ENCODE measurements at regions not wholly inside any gene's neighbourhood (a gene's known extent, or its start where the extent isn't known, plus 50 kb on each side); places are given as distances from the start of the nearest gene placed in this dataset.

- DNase-seq: no peak
- Mint-ChIP-seq H3K4me3 (no peak overlapping the region), H3K27me3 (ENCODE audit: insufficient read depth) (peaks cover 41% of the 10 kb centered on the region), H3K4me1 (peaks cover 18% of the 10 kb centered on the region), H3K27ac (no peak overlapping the region), H3K36me3 (ENCODE audit: low read depth) (no peaks in the 10 kb centered on the region), H3K9me3 (no peaks in the 10 kb centered on the region)
- Histone ChIP-seq H3K36me3 (ENCODE audit: control insufficient read depth, insufficient read depth, low read length) (no peaks in the 10 kb centered on the region), H3K4me3 (ENCODE audit: low read length) (no peak overlapping the region), H3K9me3 (ENCODE audit: control insufficient read depth, low read length) (peaks cover 4% of the 10 kb centered on the region), H3K9ac (ENCODE audit: extremely low read depth, low read length, poor library complexity, severe bottlenecking) (no peak overlapping the region), H3K4me1 (ENCODE audit: control insufficient read depth, insufficient read depth, low read length) (no peaks in the 10 kb centered on the region), H3K27me3 (ENCODE audit: control insufficient read depth, insufficient read depth, low read length, poor library complexity, severe bottlenecking) (peaks cover 20% of the 10 kb centered on the region), H3K27ac (ENCODE audit: low read depth, low read length) (no peak overlapping the region)
- TF ChIP-seq, protein P1, sequence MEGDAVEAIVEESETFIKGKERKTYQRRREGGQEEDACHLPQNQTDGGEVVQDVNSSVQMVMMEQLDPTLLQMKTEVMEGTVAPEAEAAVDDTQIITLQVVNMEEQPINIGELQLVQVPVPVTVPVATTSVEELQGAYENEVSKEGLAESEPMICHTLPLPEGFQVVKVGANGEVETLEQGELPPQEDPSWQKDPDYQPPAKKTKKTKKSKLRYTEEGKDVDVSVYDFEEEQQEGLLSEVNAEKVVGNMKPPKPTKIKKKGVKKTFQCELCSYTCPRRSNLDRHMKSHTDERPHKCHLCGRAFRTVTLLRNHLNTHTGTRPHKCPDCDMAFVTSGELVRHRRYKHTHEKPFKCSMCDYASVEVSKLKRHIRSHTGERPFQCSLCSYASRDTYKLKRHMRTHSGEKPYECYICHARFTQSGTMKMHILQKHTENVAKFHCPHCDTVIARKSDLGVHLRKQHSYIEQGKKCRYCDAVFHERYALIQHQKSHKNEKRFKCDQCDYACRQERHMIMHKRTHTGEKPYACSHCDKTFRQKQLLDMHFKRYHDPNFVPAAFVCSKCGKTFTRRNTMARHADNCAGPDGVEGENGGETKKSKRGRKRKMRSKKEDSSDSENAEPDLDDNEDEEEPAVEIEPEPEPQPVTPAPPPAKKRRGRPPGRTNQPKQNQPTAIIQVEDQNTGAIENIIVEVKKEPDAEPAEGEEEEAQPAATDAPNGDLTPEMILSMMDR (conservative IDR thresholded peaks at IDR 0.05): no peak
- WGBS, 2 experiments (ENCODE audit: insufficient coverage in 1 of 2, insufficient read length in 1 of 2): 100% methylated on average over 2 of the region's 2 CpGs
These were observed 70.3 kb upstream of the TGIF1 start for GRCh38 chr18:3379685-3380084.

DNA sequence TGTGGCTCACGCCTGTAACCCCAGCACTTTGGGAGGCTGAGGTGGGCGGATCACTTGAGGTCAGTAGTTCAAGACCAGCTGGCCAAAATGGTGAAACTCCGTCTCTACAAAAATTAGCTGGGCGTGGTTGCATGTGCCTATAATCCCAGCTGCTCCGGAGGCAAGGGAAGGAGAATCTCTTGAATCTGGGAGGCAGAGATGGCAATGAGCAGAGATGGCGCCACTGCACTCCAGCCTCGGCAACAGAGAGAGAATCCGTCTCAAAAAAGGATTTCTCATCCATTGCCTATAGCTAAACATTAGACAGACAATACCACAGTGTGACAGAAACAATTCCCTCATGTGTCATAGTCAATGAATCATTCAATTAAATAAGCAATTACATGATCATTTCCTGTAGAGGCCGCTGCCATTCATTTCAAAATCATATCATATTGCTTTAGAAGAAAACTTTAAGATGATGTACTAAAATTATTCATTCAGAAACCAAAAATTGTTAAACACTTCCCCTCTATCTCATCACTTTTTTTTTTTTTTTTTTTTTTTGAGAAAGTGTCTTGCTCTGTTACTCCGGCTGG lies 69.5 kb upstream of the TGIF1 start:
- peaks cover 25% of the 10 kb centered on the region for H3K4me1 Mint-ChIP-seq

DNA sequence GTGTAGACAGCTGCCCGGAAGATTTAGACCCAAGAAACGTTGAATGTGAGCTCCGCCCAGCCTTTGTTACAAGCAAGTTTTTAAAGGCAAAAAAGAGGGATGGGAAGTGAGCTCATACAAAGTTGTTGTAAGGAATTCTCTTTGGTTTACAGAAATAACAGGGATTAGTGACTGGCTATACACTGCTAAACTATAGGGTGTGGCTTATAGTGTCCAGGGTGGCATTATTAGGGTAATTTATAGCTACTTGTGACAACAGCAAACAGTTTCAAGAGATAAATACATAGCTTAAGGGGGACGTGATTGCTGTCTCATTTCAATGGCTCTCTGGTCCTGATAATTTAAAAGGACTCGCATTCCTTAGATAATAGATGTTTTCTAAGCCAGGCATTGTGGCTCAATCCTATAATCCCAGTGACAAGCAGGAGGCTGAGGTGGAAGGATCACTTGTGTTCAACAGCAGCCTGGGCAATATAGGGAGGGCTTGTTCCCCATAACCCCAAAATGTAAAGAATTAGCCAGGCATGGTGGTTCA lies 66.5 kb upstream of the TGIF1 start:
- H3K36me3 ChIP-seq (ENCODE audit: control insufficient read depth, insufficient read depth, low read length): no peaks in the 10 kb centered on the region
- peaks cover 25% of the 10 kb centered on the region for H3K4me1 Mint-ChIP-seq
- H3K4me3 Mint-ChIP-seq: no peak overlapping the region
- H3K27ac ChIP-seq (ENCODE audit: low read depth, low read length): no peak overlapping the region
- no peaks in the 10 kb centered on the region for H3K9me3 ChIP-seq (ENCODE audit: control insufficient read depth, low read length)
- peak overlapping the region; percentile 65 for H3K27ac Mint-ChIP-seq
- no peak overlapping the region for H3K9ac ChIP-seq (ENCODE audit: extremely low read depth, low read length, poor library complexity, severe bottlenecking)
- DNase-seq: peak; percentile 50
- H3K27me3 ChIP-seq (ENCODE audit: control insufficient read depth, insufficient read depth, low read length, poor library complexity, severe bottlenecking): peaks cover 31% of the 10 kb centered on the region
- TF ChIP-seq, protein P1 (conservative IDR thresholded peaks at IDR 0.05): no peak
- H3K27me3 Mint-ChIP-seq (ENCODE audit: insufficient read depth): peaks cover 46% of the 10 kb centered on the region
- no peaks in the 10 kb centered on the region for H3K36me3 Mint-ChIP-seq (ENCODE audit: low read depth)
- WGBS, 2 experiments (ENCODE audit: insufficient coverage in 1 of 2, insufficient read length in 1 of 2): 47 to 48% methylated on average over 3 to 5 of the region's 5 CpGs
- no peaks in the 10 kb centered on the region for H3K9me3 Mint-ChIP-seq
- H3K4me3 ChIP-seq (ENCODE audit: low read length): no peak overlapping the region
- H3K4me1 ChIP-seq (ENCODE audit: control insufficient read depth, insufficient read depth, low read length): no peaks in the 10 kb centered on the region

More for the DNA sequence above, 69.5 kb upstream of the TGIF1 start:
- no peak overlapping the region for H3K27ac ChIP-seq (ENCODE audit: low read depth, low read length)
- Mint-ChIP-seq H3K9me3 (no peaks in the 10 kb centered on the region), H3K36me3 (ENCODE audit: low read depth) (no peaks in the 10 kb centered on the region), H3K4me3 (no peak overlapping the region), H3K27me3 (ENCODE audit: insufficient read depth) (peaks cover 49% of the 10 kb centered on the region), H3K27ac (no peak overlapping the region)
- DNase-seq: no peak
- no peaks in the 10 kb centered on the region for H3K36me3 ChIP-seq (ENCODE audit: control insufficient read depth, insufficient read depth, low read length)
- no peak overlapping the region for H3K9ac ChIP-seq (ENCODE audit: extremely low read depth, low read length, poor library complexity, severe bottlenecking)
- H3K4me1 ChIP-seq (ENCODE audit: control insufficient read depth, insufficient read depth, low read length): no peaks in the 10 kb centered on the region
- 90 to 92% methylated on average over 8 to 10 of the region's 10 CpGs for WGBS, 2 experiments (ENCODE audit: insufficient coverage in 1 of 2, insufficient read length in 1 of 2)
- peaks cover 28% of the 10 kb centered on the region for H3K27me3 ChIP-seq (ENCODE audit: control insufficient read depth, insufficient read depth, low read length, poor library complexity, severe bottlenecking)
- H3K4me3 ChIP-seq (ENCODE audit: low read length): no peak overlapping the region
- peaks cover 4% of the 10 kb centered on the region for H3K9me3 ChIP-seq (ENCODE audit: control insufficient read depth, low read length)
- TF ChIP-seq, protein P1 (conservative IDR thresholded peaks at IDR 0.05): peak; percentile 32

Data from endodermal cell (in vitro differentiated cells).